HG02981 (cell line): ENCODE measurements at regions not wholly inside any gene's neighbourhood (a gene's known extent, or its start where the extent isn't known, plus 50 kb on each side); places are given as distances from the start of the nearest gene placed in this dataset.

ENCODE experiments used
- ATAC-seq: cut with Tn5 transposase; IDR thresholded peaks from one replicate; pipeline ENCODE4 v1.9.1; 2021; ENCODE audit warnings: mild to moderate bottlenecking, moderate library complexity; ENCODE audit not compliant: unreplicated experiment

GRCh38 chr6:71119560-71119959 lies 162.7 kb upstream of the B3GAT2 start:
- no peak for ATAC-seq

GRCh38 chr6:71123051-71123450 lies 165.6 kb upstream of the OGFRL1 start:
- ATAC-seq: no peak

- no peak for ATAC-seq
These were observed 164.3 kb upstream of the OGFRL1 start for GRCh38 chr6:71124340-71124739.

GRCh38 chr6:71125216-71125615 lies 163.4 kb upstream of the OGFRL1 start:
- ATAC-seq: no peak

- ATAC-seq: no peak
These were observed 162.1 kb upstream of the OGFRL1 start for GRCh38 chr6:71126506-71126905.

- ATAC-seq: no peak
These were observed 161.2 kb upstream of the OGFRL1 start for GRCh38 chr6:71127374-71127773.

- no peak for ATAC-seq
These were observed 158.3 kb upstream of the OGFRL1 start for GRCh38 chr6:71130277-71130676.

- no peak for ATAC-seq
These were observed 153.5 kb upstream of the OGFRL1 start for GRCh38 chr6:71134929-71135642.

- no peak for ATAC-seq
These were observed 150.6 kb upstream of the OGFRL1 start for GRCh38 chr6:71137973-71138372.

GRCh38 chr6:71138376-71138775 lies 150.2 kb upstream of the OGFRL1 start:
- ATAC-seq: no peak

- ATAC-seq: no peak
These were observed 149.4 kb upstream of the OGFRL1 start for GRCh38 chr6:71139249-71139648.

GRCh38 chr6:71153755-71154325 lies 134.8 kb upstream of the OGFRL1 start:
- no peak for ATAC-seq

GRCh38 chr6:71157345-71157744 lies 131.3 kb upstream of the OGFRL1 start:
- ATAC-seq: no peak

GRCh38 chr6:71164890-71165289 lies 123.7 kb upstream of the OGFRL1 start:
- no peak for ATAC-seq

- no peak for ATAC-seq
These were observed 120.3 kb upstream of the OGFRL1 start for GRCh38 chr6:71168233-71168765.

- ATAC-seq: no peak
These were observed 117.0 kb upstream of the OGFRL1 start for GRCh38 chr6:71171497-71172070.

- ATAC-seq: no peak
These were observed 109.2 kb upstream of the OGFRL1 start for GRCh38 chr6:71179249-71179885.

- ATAC-seq: no peak
These were observed 107.0 kb upstream of the OGFRL1 start for GRCh38 chr6:71181565-71181964.

- ATAC-seq: no peak
These were observed 101.5 kb upstream of the OGFRL1 start for GRCh38 chr6:71187141-71187540.

- no peak for ATAC-seq
These were observed 97.8 kb upstream of the OGFRL1 start for GRCh38 chr6:71190809-71191208.

GRCh38 chr6:71194724-71195123 lies 93.9 kb upstream of the OGFRL1 start:
- ATAC-seq: no peak

- no peak for ATAC-seq
These were observed 91.3 kb upstream of the OGFRL1 start for GRCh38 chr6:71197267-71197666.
